ENCODE measurements at regions not wholly inside any gene's neighbourhood (a gene's known extent, or its start where the extent isn't known, plus 50 kb on each side); places are given as distances from the start of the nearest gene placed in this dataset.

DNA sequence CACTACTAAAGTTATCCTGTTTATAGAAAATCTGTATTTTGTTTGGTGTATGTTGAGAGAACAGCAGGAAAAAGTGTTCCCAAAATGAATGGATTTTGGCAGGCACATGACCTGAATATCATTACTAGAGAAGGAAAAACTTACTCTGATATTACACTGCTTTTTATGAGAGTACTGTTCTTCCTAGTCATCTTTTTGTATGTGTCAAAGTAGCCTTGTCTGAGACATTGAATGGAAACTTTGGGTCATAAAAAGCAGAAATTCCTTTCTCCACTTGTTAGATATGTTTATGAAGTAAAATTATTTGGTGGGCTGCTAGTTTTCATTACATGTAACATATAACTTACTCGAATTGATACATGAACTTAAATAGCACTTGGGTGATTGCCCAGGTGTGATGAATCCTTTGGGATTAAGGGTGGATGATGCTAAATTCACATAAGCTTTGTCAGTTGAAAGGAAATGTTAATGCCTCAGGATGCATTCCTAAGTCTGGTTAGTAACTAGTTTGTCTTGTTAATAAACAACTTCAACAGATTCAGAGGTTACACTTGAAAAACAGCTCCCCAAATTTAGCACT is 206.7 kb downstream of the CENPW start:
- TF ChIP-seq, protein P1, sequence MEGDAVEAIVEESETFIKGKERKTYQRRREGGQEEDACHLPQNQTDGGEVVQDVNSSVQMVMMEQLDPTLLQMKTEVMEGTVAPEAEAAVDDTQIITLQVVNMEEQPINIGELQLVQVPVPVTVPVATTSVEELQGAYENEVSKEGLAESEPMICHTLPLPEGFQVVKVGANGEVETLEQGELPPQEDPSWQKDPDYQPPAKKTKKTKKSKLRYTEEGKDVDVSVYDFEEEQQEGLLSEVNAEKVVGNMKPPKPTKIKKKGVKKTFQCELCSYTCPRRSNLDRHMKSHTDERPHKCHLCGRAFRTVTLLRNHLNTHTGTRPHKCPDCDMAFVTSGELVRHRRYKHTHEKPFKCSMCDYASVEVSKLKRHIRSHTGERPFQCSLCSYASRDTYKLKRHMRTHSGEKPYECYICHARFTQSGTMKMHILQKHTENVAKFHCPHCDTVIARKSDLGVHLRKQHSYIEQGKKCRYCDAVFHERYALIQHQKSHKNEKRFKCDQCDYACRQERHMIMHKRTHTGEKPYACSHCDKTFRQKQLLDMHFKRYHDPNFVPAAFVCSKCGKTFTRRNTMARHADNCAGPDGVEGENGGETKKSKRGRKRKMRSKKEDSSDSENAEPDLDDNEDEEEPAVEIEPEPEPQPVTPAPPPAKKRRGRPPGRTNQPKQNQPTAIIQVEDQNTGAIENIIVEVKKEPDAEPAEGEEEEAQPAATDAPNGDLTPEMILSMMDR (IDR thresholded peaks at IDR 0.05): no peak
- intact Hi-C loops (cut with DNase I): no loop called here
- Histone ChIP-seq H3K9me3 (peaks cover 0 to 8% (median 0%) of the 10 kb centered on the region in 11 donors), H3K27me3 (no peaks in the 10 kb centered on the region), H3K4me1 (no peaks in the 10 kb centered on the region), H3K36me3 (no peaks in the 10 kb centered on the region), H3K27ac (no peak overlapping the region), H3K4me3 (no peak overlapping the region)
- WGBS, 2 donors: 54 to 67% methylated on average over 1 of the region's 1 CpG
- no peak for DNase-seq
- no peak for ATAC-seq

DNA sequence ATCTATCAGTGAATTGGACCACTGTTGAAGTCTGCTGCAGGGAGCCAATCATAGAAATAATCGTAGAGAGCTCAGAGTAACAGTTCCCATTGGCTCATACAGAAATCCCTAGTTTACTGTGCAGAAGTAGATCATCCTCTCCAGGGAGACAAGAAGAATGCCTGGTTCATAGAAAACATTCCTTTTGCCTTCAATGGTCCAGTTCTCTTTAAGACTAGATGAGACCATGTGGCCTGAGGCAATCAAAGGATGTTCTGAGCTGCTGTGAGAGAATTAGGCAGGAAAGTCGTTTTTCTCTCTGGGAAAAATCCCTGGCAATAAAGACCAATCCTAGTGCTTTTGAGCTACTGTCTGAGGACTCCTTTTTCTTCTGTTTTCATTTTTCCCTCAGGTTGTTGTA is 208.4 kb downstream of the CENPW start:
- intact Hi-C loops (cut with DNase I): no loop called here
- TF ChIP-seq, protein P1 (IDR thresholded peaks at IDR 0.05): no peak
- H3K4me1 ChIP-seq: no peaks in the 10 kb centered on the region
- H3K36me3 ChIP-seq: no peaks in the 10 kb centered on the region
- no peak overlapping the region for H3K27ac ChIP-seq
- peaks cover 0 to 8% (median 0%) of the 10 kb centered on the region in 11 donors for H3K9me3 ChIP-seq
- H3K4me3 ChIP-seq: no peak overlapping the region
- H3K27me3 ChIP-seq: no peaks in the 10 kb centered on the region
- DNase-seq (no peak), ATAC-seq (no peak)
- WGBS, 2 donors: 56 to 64% methylated on average over 2 of the region's 2 CpGs

DNA sequence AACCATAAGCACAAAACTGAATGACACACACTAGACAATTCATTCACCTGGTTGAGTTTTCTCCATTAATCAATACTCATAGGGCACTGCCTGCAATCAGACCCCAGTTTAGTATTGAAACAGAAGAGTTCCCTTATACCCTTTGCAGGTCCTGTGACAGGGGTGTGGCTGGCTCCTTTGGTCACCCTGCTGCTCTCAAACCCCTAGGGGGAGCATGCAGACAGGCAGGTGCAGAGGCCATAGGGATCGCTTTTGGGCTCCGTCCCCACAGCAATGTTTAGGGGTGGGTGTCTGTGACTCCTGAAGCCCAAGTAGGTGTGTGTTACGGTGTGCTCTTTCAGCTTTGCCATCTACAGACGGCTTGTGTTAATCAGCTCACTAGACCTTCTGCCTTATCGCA is 210.4 kb downstream of the CENPW start:
- ATAC-seq (no peak), DNase-seq (no peak)
- no peak overlapping the region for H3K27ac ChIP-seq
- H3K27me3 ChIP-seq: no peaks in the 10 kb centered on the region
- no peak overlapping the region for H3K4me3 ChIP-seq
- no peaks in the 10 kb centered on the region for H3K36me3 ChIP-seq
- intact Hi-C loops (cut with DNase I): no loop called here
- TF ChIP-seq, protein P1 (IDR thresholded peaks at IDR 0.05): no peak
- no peaks in the 10 kb centered on the region for H3K4me1 ChIP-seq
- WGBS, 2 donors: 86 to 89% methylated on average over 5 of the region's 5 CpGs
- H3K9me3 ChIP-seq: no peaks in the 10 kb centered on the region

DNA sequence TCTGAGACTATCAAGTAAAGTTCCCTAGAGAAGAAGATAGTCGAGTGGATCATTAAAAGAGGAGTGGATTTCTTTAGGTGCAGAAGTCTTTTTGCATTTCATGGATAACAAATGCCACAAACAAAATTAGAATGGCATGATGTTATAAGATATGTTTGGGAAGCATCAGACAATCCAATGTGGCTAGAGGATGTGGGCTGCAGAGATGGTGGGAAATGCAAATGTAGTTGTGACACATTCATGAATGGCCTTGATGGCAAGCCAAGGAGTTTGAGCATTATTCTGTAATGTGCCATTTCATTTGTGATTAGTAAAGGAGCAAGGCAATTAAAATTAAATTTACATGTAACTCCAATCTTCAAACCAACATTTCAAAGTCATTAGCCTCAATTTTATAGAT is 211.9 kb downstream of the CENPW start:
- ATAC-seq (no peak), DNase-seq (no peak)
- Histone ChIP-seq H3K4me1 (no peaks in the 10 kb centered on the region), H3K4me3 (no peak overlapping the region), H3K27me3 (no peaks in the 10 kb centered on the region), H3K9me3 (peaks cover 0 to 4% (median 0%) of the 10 kb centered on the region in 11 donors), H3K36me3 (no peaks in the 10 kb centered on the region), H3K27ac (no peak overlapping the region)
- intact Hi-C loops (cut with DNase I): no loop called here
- TF ChIP-seq, protein P1 (IDR thresholded peaks at IDR 0.05): no peak
- WGBS, 2 donors: 67 to 74% methylated on average over 1 of the region's 1 CpG

Data from heart right ventricle (tissue), 16 donors.